K562 (cell line): ENCODE measurements at regions not wholly inside any gene's neighbourhood (a gene's known extent, or its start where the extent isn't known, plus 50 kb on each side); places are given as distances from the start of the nearest gene placed in this dataset.

Source experiments
- ATAC-seq: fragments of 200-7000 bp; cut with Tn5 transposase; 3 replicates; pipeline ENCODE4 v1.9.1; 2020; ENCODE audit warnings: moderate library complexity
- BruUV-seq: library from RNA; stranded (reverse); fragments of 400-500 nt; replicated peaks from 2 replicates; lab custom pipeline; 2021; lab: Mats Ljungman, UMichigan
- CTCF ChIA-PET: fragments of 300-600 bp; formaldehyde crosslinking; extraction: SDS; loops from one replicate; lab custom pipeline; 2021; ENCODE audit warnings: low intra/inter-chr PET ratio; lab: Yijun Ruan, JAX
- POLR2A ChIA-PET: fragments of 300-600, 350-650 bp; sonication (Branson Sonifier 250); formaldehyde crosslinking; extraction: SDS; loops from one replicate; lab custom pipeline; 2021; ENCODE audit warnings: antibody characterized with exemption, inconsistent platforms; lab: Yijun Ruan, JAX
- DNase-seq, 4 experiments: peaks; one replicate each; pipeline versions ENCODE4 v3.0.0 to v3.0.0-alpha.2; 2011 to 2018; ENCODE audit warnings: low spot score in 3 of 4, mixed read lengths in 3 of 4; ENCODE audit errors: extremely low read depth in 1 of 4
- FAIRE-seq: peaks from 2 replicates; lab custom pipeline; 2011; peaks lifted over from hg19 to GRCh38; lab: Jason Lieb, UNC
- H2AFZ ChIP-seq: 2 replicates; pipeline ENCODE4 v1.6.0; 2011; ENCODE audit warnings: low read depth, low read length, control low read depth, inconsistent platforms
- H3K27ac ChIP-seq: fragments of 200-600 bp; 3 replicates; pipeline ENCODE4 v1.8.0; 2011; ENCODE audit warnings: low read depth, mild to moderate bottlenecking, control low read depth, inconsistent platforms, low read length, moderate library complexity, mixed read lengths; ENCODE audit errors: extremely low read depth
- H3K27me3 ChIP-seq, 2 experiments: fragments of 300-600 bp in 1 of 2; 2 replicates in 1 of 2; 3 replicates in 1 of 2; pipeline versions ENCODE4 v1.6.0 to v1.8.0; 2011; ENCODE audit warnings: inconsistent platforms in 2 of 2, low read length in 2 of 2, mild to moderate bottlenecking in 1 of 2, mixed read lengths in 1 of 2, moderate library complexity in 1 of 2; ENCODE audit not compliant: control insufficient read depth in 2 of 2, insufficient read depth in 2 of 2
- H3K36me3 ChIP-seq: fragments of 300-600 bp; 3 replicates; pipeline ENCODE4 v1.8.0; 2011; ENCODE audit warnings: mild to moderate bottlenecking, low read length, inconsistent platforms; ENCODE audit not compliant: control insufficient read depth, insufficient read depth
- H3K4me1 ChIP-seq, 2 experiments: fragments of 200-600 bp in 1 of 2; replicated peaks in 1 of 2; 2 replicates in 1 of 2; 3 replicates in 1 of 2; pipeline versions ENCODE4 v1.5.1 to v1.8.0; 2011; ENCODE audit warnings: inconsistent platforms in 2 of 2, low read length in 2 of 2, mild to moderate bottlenecking in 1 of 2, mixed read lengths in 1 of 2, moderate library complexity in 1 of 2; ENCODE audit not compliant: control insufficient read depth in 2 of 2, insufficient read depth in 2 of 2
- H3K4me2 ChIP-seq: 2 replicates; pipeline ENCODE4 v1.6.1; 2011; ENCODE audit warnings: low read length, control low read depth, inconsistent platforms, mixed read lengths; ENCODE audit not compliant: insufficient read depth
- H3K4me3 ChIP-seq: fragments of 200-600 bp; sonication (generic), shearing (Covaris generic); 2 replicates; pipeline ENCODE4 v1.5.1; 2016; ENCODE audit warnings: control low read depth, inconsistent platforms
- H3K79me2 ChIP-seq: fragments of 200-600 bp; 3 replicates; pipeline ENCODE4 v1.8.0; 2011; ENCODE audit warnings: low read length, inconsistent platforms; ENCODE audit not compliant: control insufficient read depth, insufficient read depth
- H3K9ac ChIP-seq, 2 experiments: 2 replicates each; pipeline versions ENCODE4 v1.6.0 to v1.6.1; 2011; ENCODE audit warnings: low read depth in 2 of 2, low read length in 2 of 2, control low read depth in 1 of 2, inconsistent platforms in 1 of 2, mild to moderate bottlenecking in 1 of 2, mixed read lengths in 1 of 2; ENCODE audit not compliant: insufficient read depth in 1 of 2
- H3K9me1 ChIP-seq: one replicate; pipeline ENCODE4 v1.6.0; 2011; ENCODE audit warnings: inconsistent platforms, mild to moderate bottlenecking, low read length, moderate library complexity; ENCODE audit not compliant: control insufficient read depth, insufficient read depth
- H3K9me3 ChIP-seq: replicated peaks from 2 replicates; pipeline ENCODE4 v1.5.1; 2011; ENCODE audit warnings: low read depth, low read length, inconsistent platforms; ENCODE audit not compliant: control insufficient read depth, insufficient read depth
- H4K20me1 ChIP-seq: replicated peaks from 2 replicates; pipeline ENCODE4 v1.6.1; 2011; ENCODE audit warnings: low read length, inconsistent platforms, mixed read lengths; ENCODE audit not compliant: control insufficient read depth, insufficient read depth
- ATF1 ChIP-seq, 2 experiments: fragments of 450-650 bp in 1 of 2; IDR thresholded peaks; 2 replicates each; pipeline ENCODE4 v1.6.1; 2016; ENCODE audit warnings: missing compliant biosample characterization in 1 of 2, missing genetic modification characterization in 1 of 2
- FOS ChIP-seq: IDR thresholded peaks from 3 replicates; pipeline ENCODE4 v1.6.1; 2011; ENCODE audit not compliant: insufficient read length; ENCODE audit errors: extremely low read depth
- IFI16 ChIP-seq: fragments of 250-450 bp; sonication (Bioruptor Pico); IDR thresholded peaks from 2 replicates; pipeline ENCODE4 v2.1.2; 2022; ENCODE audit warnings: mild to moderate bottlenecking, inconsistent platforms
- NCOR1 ChIP-seq: fragments of 450-650 bp; IDR thresholded peaks from 2 replicates; pipeline ENCODE4 v1.6.1; 2016; ENCODE audit warnings: mild to moderate bottlenecking, moderate library complexity
- SMARCB1 ChIP-seq: IDR thresholded peaks from 2 replicates; pipeline ENCODE4 v1.6.1; 2011; ENCODE audit warnings: improper control_type of control experiment, low read depth; ENCODE audit not compliant: insufficient read length
- SOX6 ChIP-seq: fragments of 450-650 bp; IDR thresholded peaks from 2 replicates; pipeline ENCODE4 v1.6.1; 2014; ENCODE audit warnings: mild to moderate bottlenecking
- TCF3 ChIP-seq: sonication (generic); formaldehyde crosslinking; IDR thresholded peaks from 2 replicates; pipeline ENCODE4 v1.4.0; 2020; ENCODE audit warnings: mild to moderate bottlenecking, missing genetic modification reagents
- ZHX1 ChIP-seq: fragments of 150-350 bp; conservative IDR thresholded peaks from 2 replicates; pipeline ENCODE4 v1.6.1; 2014; ENCODE audit warnings: low read length
- WGBS: fragments of 100-300 bp; shearing (Covaris generic); methylation state at CpG from one replicate; pipeline ENCODE4 v1.1.6; 2016; ENCODE audit warnings: low coverage, mixed read lengths; ENCODE audit not compliant: insufficient coverage; ENCODE audit errors: missing lambda C conversion rate; 5-methylcytosine and 5-hydroxymethylcytosine counted together
- in situ Hi-C: fragments of 300-500 bp; cut with MboI; formaldehyde crosslinking; loops from 4 replicates; pipeline ENCODE4 v1.15.0; 2018; ENCODE audit warnings: inconsistent platforms, mixed read lengths
- intact Hi-C: fragments of 100-400 bp; cut with micrococcal nuclease; formaldehyde crosslinking; loops from 2 replicates; pipeline ENCODE4 v1.14.2; 2022
- TF ChIP-seq, protein P1 (sequence below): fragments of 200-800 bp; sonication (Bioruptor generic); IDR thresholded peaks from 2 replicates; pipeline ENCODE4 v1.6.1; 2016; ENCODE audit warnings: missing genetic modification characterization, missing compliant biosample characterization
- TF ChIP-seq, protein P2 (sequence below): sonication (generic); formaldehyde crosslinking; IDR thresholded peaks from 2 replicates; pipeline ENCODE4 v1.8.1; 2023; ENCODE audit warnings: mild to moderate bottlenecking, missing genetic modification reagents

- TF ChIP-seq ATF1 (CRISPR knock-in tag; IDR thresholded peaks at IDR 0.05), result no peak
- TF ChIP-seq ATF1 (tag; IDR thresholded peaks at IDR 0.05), result no peak
- TF ChIP-seq, protein P1, sequence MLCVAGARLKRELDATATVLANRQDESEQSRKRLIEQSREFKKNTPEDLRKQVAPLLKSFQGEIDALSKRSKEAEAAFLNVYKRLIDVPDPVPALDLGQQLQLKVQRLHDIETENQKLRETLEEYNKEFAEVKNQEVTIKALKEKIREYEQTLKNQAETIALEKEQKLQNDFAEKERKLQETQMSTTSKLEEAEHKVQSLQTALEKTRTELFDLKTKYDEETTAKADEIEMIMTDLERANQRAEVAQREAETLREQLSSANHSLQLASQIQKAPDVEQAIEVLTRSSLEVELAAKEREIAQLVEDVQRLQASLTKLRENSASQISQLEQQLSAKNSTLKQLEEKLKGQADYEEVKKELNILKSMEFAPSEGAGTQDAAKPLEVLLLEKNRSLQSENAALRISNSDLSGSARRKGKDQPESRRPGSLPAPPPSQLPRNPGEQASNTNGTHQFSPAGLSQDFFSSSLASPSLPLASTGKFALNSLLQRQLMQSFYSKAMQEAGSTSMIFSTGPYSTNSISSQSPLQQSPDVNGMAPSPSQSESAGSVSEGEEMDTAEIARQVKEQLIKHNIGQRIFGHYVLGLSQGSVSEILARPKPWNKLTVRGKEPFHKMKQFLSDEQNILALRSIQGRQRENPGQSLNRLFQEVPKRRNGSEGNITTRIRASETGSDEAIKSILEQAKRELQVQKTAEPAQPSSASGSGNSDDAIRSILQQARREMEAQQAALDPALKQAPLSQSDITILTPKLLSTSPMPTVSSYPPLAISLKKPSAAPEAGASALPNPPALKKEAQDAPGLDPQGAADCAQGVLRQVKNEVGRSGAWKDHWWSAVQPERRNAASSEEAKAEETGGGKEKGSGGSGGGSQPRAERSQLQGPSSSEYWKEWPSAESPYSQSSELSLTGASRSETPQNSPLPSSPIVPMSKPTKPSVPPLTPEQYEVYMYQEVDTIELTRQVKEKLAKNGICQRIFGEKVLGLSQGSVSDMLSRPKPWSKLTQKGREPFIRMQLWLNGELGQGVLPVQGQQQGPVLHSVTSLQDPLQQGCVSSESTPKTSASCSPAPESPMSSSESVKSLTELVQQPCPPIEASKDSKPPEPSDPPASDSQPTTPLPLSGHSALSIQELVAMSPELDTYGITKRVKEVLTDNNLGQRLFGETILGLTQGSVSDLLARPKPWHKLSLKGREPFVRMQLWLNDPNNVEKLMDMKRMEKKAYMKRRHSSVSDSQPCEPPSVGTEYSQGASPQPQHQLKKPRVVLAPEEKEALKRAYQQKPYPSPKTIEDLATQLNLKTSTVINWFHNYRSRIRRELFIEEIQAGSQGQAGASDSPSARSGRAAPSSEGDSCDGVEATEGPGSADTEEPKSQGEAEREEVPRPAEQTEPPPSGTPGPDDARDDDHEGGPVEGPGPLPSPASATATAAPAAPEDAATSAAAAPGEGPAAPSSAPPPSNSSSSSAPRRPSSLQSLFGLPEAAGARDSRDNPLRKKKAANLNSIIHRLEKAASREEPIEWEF (CRISPR knock-in tag), result no peak
- TF ChIP-seq SMARCB1, result no peak
- TF ChIP-seq NCOR1, result no peak
- TF ChIP-seq, protein P2, sequence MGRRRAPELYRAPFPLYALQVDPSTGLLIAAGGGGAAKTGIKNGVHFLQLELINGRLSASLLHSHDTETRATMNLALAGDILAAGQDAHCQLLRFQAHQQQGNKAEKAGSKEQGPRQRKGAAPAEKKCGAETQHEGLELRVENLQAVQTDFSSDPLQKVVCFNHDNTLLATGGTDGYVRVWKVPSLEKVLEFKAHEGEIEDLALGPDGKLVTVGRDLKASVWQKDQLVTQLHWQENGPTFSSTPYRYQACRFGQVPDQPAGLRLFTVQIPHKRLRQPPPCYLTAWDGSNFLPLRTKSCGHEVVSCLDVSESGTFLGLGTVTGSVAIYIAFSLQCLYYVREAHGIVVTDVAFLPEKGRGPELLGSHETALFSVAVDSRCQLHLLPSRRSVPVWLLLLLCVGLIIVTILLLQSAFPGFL (CRISPR knock-in tag), result no peak
- TF ChIP-seq IFI16 (CRISPR knock-in tag), result no peak
- no peak for TF ChIP-seq FOS
- TF ChIP-seq TCF3 (CRISPR knock-in tag), result no peak
- TF ChIP-seq ZHX1, result no peak
- TF ChIP-seq SOX6, result no peak
- no peak overlapping the region for H3K4me2 ChIP-seq
- H3K9me3 ChIP-seq, result no peaks in the 10 kb centered on the region
- H4K20me1 ChIP-seq, result no peaks in the 10 kb centered on the region
- 0% methylated on average over 3 of the region's 3 CpGs for WGBS
- FAIRE-seq (no peak), DNase-seq (no peak), ATAC-seq (no peak)
- no peaks in the 10 kb centered on the region for H3K27me3 ChIP-seq
- no peak overlapping the region for H3K27ac ChIP-seq
- H3K4me1 ChIP-seq, result no peaks in the 10 kb centered on the region; a peak in 1 of 5 replicates
- no peaks in the 10 kb centered on the region for H3K79me2 ChIP-seq
- H2AFZ ChIP-seq, result no peak overlapping the region
- in situ Hi-C loops, result no loop called here
- no TSS peak for BruUV-seq
- H3K9ac ChIP-seq, result no peak overlapping the region
- intact Hi-C loops, result no loop called here
- ChIA-PET CTCF (no interaction called here), POLR2A (no interaction called here)
- no peaks in the 10 kb centered on the region for H3K36me3 ChIP-seq
- no peaks in the 10 kb centered on the region for H3K9me1 ChIP-seq
- no peak overlapping the region for H3K4me3 ChIP-seq
Observed at GRCh38 chr3:115517457-115518050, 105.8 kb upstream of the GAP43 start.
